Vagina (tissue), 2 donors: ENCODE measurements at regions not wholly inside any gene's neighbourhood (a gene's known extent, or its start where the extent isn't known, plus 50 kb on each side); places are given as distances from the start of the nearest gene placed in this dataset.

Source experiments
- DNase-seq, 2 donors: peaks; one replicate each; pipeline ENCODE4 v3.0.0-alpha.2; 2017; ENCODE audit errors: extremely low spot score in 2 of 2
- H3K27ac ChIP-seq: fragments of 200-600 bp; sonication (generic); one replicate; pipeline ENCODE4 v1.5.1; 2019
- H3K27me3 ChIP-seq: fragments of 200-600 bp; sonication (generic); one replicate; pipeline ENCODE4 v1.5.1; 2019
- H3K36me3 ChIP-seq, 2 donors: fragments of 200-600 bp; sonication (generic); one replicate each; pipeline ENCODE4 v1.5.1; 2017 to 2019
- H3K4me1 ChIP-seq: fragments of 200-600 bp; sonication (generic); one replicate; pipeline ENCODE4 v1.5.1; 2019
- H3K4me3 ChIP-seq, 2 donors: fragments of 200-600 bp; sonication (generic); 1 replicate in 1 of 2; 2 replicates in 1 of 2; pipeline ENCODE4 v1.5.1; 2016 to 2019
- H3K9me3 ChIP-seq: fragments of 200-600 bp; sonication (generic); one replicate; pipeline ENCODE4 v1.5.1; 2019
- CTCF ChIP-seq, 3 experiments: fragments of 450-650 bp in 2 of 3; fragments of 200-600 bp in 1 of 3; sonication (generic) in 1 of 3; IDR thresholded peaks; one replicate each; pipeline ENCODE4 v1.5.1; 2017 to 2019; ENCODE audit warnings: antibody characterized with exemption in 3 of 3, mild to moderate bottlenecking in 2 of 3, moderate library complexity in 2 of 3
- POLR2A ChIP-seq, 2 donors: fragments of 450-650 bp; IDR thresholded peaks; one replicate each; pipeline ENCODE4 v1.6.1; 2017; ENCODE audit warnings: antibody characterized with exemption in 2 of 2, mild to moderate bottlenecking in 2 of 2, moderate library complexity in 2 of 2
- POLR2AphosphoS5 ChIP-seq, 2 donors: sonication (generic); formaldehyde crosslinking; IDR thresholded peaks; one replicate each; pipeline ENCODE4 v1.9.0; 2017; ENCODE audit warnings: antibody characterized with exemption in 2 of 2, mild to moderate bottlenecking in 2 of 2, low read depth in 1 of 2; ENCODE audit not compliant: insufficient read depth in 1 of 2
- intact Hi-C: fragments of 100-400 bp; cut with DNase I; formaldehyde crosslinking; loops from one replicate; pipeline ENCODE4 v1.15.1; 2023

DNA sequence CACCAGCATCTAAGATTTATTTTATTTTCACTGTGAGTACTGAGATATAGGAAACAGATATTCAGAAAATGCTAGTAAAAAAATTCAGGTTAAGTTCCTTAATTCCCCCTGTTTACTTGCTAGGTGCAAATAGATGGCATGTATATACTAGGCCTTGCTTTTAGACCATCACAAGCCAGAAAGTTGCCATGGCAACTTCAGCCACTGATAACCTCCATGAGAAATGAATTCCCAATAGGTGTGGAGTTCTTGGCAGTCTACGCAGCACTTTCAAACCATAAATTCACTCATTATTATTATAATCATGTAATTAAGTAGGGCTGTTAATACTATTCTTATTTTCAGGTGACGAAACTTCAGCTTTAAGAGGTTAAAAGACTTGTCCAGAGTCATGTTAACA lies 251.6 kb upstream of the TFAP2D start:
- H3K27me3 ChIP-seq: no peaks in the 10 kb centered on the region
- intact Hi-C loops: no loop called here
- H3K36me3 ChIP-seq: no peaks in the 10 kb centered on the region
- H3K4me1 ChIP-seq: no peaks in the 10 kb centered on the region
- TF ChIP-seq POLR2A (IDR thresholded peaks at IDR 0.05) (no peak), CTCF (IDR thresholded peaks at IDR 0.05) (no peak), POLR2AphosphoS5 (IDR thresholded peaks at IDR 0.05; ENCODE audit: insufficient read depth in 1 of 2, low read depth in 1 of 2) (no peak)
- H3K4me3 ChIP-seq: no peak overlapping the region
- no peak overlapping the region for H3K27ac ChIP-seq
- no peaks in the 10 kb centered on the region for H3K9me3 ChIP-seq
- no peak for DNase-seq

DNA sequence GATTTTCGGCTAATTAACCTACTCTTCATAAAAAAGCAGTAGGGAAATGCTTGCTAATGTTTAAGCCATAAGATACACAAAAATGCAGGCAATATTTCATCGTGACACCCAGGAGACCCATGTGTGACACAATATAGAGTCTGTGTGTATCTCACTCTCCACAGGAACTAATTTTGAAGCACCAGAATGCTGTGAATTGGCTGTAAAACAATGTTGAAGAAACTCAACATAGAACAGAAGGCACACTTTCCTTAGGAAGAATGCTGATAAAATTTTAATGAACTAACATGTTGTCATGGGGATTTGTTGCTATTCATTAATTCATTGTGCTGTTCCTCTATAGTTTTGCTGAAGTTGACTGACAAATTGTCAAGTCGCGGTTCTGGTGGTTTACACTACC lies 249.4 kb upstream of the TFAP2D start:
- TF ChIP-seq POLR2A (IDR thresholded peaks at IDR 0.05) (no peak), CTCF (IDR thresholded peaks at IDR 0.05) (no peak), POLR2AphosphoS5 (IDR thresholded peaks at IDR 0.05; ENCODE audit: insufficient read depth in 1 of 2, low read depth in 1 of 2) (no peak)
- H3K27ac ChIP-seq: no peak overlapping the region
- no peaks in the 10 kb centered on the region for H3K9me3 ChIP-seq
- H3K36me3 ChIP-seq: no peaks in the 10 kb centered on the region
- H3K4me1 ChIP-seq: no peaks in the 10 kb centered on the region
- H3K27me3 ChIP-seq: no peaks in the 10 kb centered on the region
- DNase-seq: no peak
- no peak overlapping the region for H3K4me3 ChIP-seq
- intact Hi-C loops: no loop called here

DNA sequence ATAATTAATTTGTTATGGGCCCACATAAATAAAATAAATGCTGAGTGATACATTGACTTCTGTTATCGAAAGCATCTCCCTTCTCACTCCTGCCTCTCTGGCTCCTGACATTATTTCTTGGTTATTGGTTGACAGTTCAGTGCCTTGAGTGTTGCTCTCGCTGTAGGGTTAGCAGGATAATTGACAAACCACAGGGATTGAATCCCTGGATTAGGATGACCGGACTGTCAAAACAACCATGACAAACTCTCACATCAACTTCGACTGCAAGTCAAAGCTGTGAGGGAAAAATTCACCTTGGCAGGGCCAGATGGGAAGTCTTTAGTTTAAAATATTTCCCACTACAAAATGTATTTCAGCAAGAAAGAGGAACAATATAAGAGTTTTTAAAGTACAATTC lies 245.4 kb upstream of the TFAP2D start:
- intact Hi-C loops: no loop called here
- H3K27ac ChIP-seq: no peak overlapping the region
- no peaks in the 10 kb centered on the region for H3K4me1 ChIP-seq
- DNase-seq: no peak
- TF ChIP-seq CTCF (IDR thresholded peaks at IDR 0.05) (no peak), POLR2A (IDR thresholded peaks at IDR 0.05) (no peak), POLR2AphosphoS5 (IDR thresholded peaks at IDR 0.05; ENCODE audit: insufficient read depth in 1 of 2, low read depth in 1 of 2) (no peak)
- no peaks in the 10 kb centered on the region for H3K36me3 ChIP-seq
- no peaks in the 10 kb centered on the region for H3K9me3 ChIP-seq
- no peak overlapping the region for H3K4me3 ChIP-seq
- no peaks in the 10 kb centered on the region for H3K27me3 ChIP-seq

GRCh38 chr6:50471041-50471440 lies 242.3 kb upstream of the TFAP2D start:
- Histone ChIP-seq H3K9me3 (no peaks in the 10 kb centered on the region), H3K36me3 (no peaks in the 10 kb centered on the region), H3K27ac (no peak overlapping the region), H3K4me1 (no peaks in the 10 kb centered on the region), H3K27me3 (no peaks in the 10 kb centered on the region), H3K4me3 (no peak overlapping the region)
- no peak for TF ChIP-seq POLR2AphosphoS5 (IDR thresholded peaks at IDR 0.05; ENCODE audit: insufficient read depth in 1 of 2, low read depth in 1 of 2)
- no peak for TF ChIP-seq POLR2A (IDR thresholded peaks at IDR 0.05)
- no peak for TF ChIP-seq CTCF (IDR thresholded peaks at IDR 0.05)
- intact Hi-C loops: no loop called here
- no peak for DNase-seq

DNA sequence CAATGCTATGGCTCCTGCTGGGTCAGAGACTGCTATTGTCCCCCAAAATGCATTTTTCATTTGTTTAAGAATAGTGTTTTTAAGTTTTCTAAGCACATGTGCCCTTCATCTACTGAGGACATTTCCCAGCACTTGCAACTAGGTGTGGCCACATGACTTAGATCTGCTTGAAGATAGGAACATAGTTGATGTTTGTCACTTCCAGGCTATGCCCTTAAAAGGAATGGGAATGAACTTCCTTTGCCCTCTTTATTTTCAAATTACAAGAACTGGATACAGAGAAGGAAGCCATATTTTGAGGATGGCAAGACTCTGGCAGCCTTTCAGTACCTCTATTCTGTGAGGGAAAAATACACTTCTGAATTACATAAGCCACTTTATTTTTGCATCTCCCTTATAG lies 203.0 kb upstream of the TFAP2D start:
- no peak for DNase-seq
- H3K4me1 ChIP-seq: no peaks in the 10 kb centered on the region
- no peak overlapping the region for H3K27ac ChIP-seq
- no peak overlapping the region for H3K4me3 ChIP-seq
- TF ChIP-seq POLR2A (IDR thresholded peaks at IDR 0.05) (no peak), CTCF (IDR thresholded peaks at IDR 0.05) (no peak), POLR2AphosphoS5 (IDR thresholded peaks at IDR 0.05; ENCODE audit: insufficient read depth in 1 of 2, low read depth in 1 of 2) (no peak)
- intact Hi-C loops: no loop called here
- no peaks in the 10 kb centered on the region for H3K27me3 ChIP-seq
- no peaks in the 10 kb centered on the region for H3K36me3 ChIP-seq
- no peaks in the 10 kb centered on the region for H3K9me3 ChIP-seq
